GM19438 (cell line): ENCODE measurements at regions not wholly inside any gene's neighbourhood (a gene's known extent, or its start where the extent isn't known, plus 50 kb on each side); places are given as distances from the start of the nearest gene placed in this dataset.
"Not testable (repeated sequence)": the region's sequence is repeated elsewhere in the genome, so short reads cannot be mapped to it uniquely, and the experiment has no call there.

Experiments used
- ATAC-seq: cut with Tn5 transposase; IDR thresholded peaks from one replicate; pipeline ENCODE4 v1.9.1; 2021; ENCODE audit warnings: low read depth; ENCODE audit not compliant: unreplicated experiment

DNA sequence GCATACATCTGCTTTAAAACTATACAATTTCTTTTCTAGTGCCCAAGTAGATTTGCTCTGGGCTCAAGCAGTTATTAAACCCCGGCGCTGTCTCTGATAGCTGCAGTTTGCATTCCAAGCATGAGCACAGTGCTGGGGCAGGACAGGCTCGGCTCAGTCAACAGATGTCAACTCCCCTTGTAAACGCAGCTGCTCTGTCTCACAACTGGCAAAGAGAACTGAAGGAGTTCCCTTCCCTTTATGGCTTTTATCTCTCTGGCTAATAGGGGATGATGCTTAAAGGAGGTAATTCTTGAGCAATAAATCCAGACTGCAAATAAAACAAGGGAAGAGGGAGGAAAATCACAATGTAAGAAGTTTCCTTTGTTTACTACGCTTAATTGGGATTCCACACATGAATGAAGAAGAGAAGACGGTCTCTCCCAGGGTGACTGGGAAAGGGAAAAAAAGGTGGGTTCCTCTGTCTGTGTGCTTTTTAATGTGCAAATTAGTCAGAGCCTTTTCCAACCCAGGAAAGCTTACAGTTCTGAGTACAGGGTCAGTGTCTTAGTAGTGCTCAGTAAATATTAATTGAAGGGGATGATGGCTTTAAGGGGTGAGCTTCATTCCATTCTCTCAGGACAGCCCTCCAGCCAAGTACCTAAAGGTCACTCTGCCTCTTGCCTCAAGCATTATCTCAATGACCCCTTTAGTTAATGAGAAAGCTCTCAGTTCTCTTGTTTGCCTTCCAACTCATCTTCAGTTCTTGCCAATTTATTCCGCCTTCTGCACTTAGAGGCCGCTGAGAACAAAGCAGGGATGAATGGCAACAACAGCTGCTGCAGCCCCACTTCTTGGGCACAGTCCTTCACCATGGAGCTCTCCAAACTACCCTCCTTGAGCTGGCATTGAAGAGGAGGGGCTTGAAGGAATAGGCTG is 155.7 kb upstream of the JADE1 start:
- no peak for ATAC-seq

DNA sequence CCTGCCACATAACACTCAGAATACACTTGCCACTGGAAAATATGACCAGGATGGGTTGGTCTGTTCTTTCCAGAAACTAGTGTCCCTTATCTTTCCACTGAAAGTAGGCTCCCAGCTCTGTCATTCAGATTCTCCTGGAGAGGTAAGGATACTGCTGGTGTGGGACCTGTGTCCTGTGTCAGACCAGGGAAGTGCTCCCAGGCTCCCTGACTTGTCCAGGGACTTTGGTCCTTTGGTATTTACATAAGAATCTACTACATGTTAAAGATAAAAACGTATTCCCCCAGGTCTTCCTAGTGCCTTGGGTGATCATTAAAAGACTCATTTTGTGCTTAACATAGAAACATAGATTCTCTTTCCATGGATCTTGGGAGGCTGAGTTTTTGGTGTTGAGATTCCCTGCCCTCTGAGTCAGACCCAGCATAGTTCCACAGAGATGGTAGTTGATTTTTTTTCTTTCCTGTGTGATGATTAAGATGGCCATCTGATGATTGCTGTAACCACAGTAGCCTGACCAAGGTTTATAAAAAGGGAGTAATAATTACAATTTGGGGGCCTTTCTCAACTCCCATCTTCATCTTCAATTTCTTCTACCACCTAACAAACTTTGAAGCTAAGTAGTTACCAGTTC is 159.8 kb upstream of the JADE1 start:
- no peak for ATAC-seq

DNA sequence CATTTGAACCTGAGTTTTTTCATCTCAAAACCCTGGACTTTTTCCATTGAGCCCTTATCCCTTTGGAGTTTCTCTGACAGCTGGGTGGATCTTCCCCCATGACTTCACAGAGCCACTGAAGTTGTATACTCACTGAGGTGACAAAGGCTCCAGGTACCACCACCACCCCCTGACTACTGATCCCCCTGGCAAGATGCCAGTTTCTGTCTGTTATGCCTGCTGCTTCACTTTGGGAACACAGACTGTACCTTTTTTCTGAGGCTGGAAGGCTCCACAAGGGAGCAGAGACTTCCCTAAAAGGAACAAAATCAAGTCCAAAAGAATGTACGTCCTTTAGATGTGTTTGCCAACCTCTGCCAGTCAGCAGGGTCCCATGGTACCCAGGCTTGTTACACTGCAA is 160.3 kb upstream of the JADE1 start:
- ATAC-seq: no peak

DNA sequence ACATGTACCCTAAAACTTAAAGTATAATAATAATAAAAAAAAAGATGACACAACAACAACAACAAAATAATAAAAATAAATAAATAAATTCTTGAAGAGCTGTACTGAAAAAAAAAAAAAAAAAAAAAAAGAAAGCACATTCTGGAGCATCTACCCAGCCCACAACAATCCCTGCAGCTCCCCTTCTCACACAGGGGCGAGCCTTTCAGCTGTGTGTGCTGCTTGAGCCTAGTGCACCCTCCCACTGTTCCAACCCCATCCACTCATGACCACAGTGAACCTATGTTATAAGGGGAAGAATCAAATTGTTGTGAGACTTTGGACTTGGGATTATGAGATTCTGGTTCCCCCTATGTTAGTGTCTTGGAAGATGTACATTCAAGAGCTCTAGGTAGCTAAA is 161.5 kb upstream of the JADE1 start:
- no peak for ATAC-seq

DNA sequence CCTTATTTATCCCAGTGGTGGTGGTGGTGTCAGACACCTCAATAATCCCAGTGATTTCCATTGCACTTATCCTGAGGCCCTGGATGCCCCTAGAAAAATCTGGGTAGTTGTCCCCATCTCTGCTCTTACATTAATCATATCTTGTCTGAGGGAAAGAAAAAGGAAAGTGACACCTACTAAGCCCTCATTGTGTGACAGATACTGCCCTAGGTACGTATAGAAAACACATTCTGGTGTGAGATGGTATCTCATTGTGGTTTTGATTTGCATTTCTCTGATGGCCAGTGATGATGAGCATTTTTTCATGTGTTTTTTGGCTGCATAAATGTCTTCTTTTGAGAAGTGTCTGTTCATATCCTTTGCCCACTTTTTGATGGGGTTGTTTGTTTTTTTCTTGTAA is 162.6 kb upstream of the JADE1 start:
- ATAC-seq: not testable (repeated sequence)

DNA sequence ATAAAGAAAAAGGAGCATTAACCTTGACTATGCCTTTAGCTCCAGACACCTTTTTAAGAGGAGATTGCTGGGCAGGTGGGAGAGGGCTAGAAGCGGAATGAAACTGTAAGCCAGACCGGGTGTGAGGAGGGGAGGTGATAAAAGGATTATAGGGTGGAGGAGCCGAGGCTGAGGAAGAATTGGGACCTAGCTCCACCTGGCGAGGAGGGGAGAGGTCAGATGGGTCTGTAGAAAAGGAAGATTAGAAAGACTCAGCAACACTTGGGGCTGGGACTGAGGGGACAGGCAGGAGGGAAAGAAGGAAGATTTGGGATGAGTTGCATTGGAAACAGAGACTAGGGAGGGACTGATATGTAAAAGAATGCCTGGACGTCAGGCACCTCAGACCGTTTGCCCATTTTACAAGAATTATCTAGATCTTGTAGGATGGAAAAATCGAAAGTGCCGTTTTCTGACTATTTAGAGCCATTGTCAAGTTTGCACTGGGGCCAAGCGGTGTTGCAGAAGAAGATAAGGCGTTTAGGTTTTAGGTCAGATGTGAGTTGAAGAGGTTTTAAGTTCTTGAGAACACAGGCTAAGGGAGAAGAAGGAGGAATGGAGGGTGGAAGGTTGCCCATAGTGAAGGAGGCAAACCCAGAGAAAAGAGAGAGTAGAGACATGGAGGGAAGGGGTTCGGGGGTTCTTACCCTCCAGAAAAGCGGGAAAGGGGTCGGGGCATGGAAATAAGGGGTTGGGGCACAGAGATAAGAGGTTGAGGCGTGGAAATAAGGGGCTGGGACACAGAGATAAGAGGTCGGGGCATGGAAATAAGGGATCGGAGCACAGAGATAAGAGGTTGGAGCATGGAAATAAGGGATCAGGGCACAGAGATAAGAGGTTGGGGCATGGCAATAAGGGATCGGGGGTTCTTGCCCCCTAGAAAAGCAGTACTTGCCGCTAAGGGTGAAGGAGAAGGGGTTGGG is 164.5 kb upstream of the JADE1 start:
- ATAC-seq: not testable (repeated sequence)

DNA sequence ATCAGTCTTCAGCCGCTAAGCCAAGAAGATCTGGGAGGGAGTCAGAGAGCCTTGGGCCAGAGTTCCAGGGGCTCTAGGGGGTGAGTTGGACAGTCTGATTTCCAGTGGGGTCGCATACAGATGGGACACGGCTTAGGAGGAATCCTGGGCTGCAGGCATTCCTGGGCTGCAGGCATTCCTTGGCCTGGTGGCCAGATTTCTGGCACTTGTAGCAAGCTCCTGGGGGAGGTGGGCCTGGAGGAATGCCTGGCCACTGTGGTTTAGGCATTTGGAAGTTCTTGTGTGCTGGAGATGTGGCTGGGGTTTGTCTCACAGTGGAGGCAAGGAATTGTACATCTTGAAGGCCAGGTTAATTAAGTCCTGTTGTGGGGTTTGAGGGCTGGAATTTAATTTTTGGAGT is 165.4 kb upstream of the JADE1 start:
- not testable (repeated sequence) for ATAC-seq

DNA sequence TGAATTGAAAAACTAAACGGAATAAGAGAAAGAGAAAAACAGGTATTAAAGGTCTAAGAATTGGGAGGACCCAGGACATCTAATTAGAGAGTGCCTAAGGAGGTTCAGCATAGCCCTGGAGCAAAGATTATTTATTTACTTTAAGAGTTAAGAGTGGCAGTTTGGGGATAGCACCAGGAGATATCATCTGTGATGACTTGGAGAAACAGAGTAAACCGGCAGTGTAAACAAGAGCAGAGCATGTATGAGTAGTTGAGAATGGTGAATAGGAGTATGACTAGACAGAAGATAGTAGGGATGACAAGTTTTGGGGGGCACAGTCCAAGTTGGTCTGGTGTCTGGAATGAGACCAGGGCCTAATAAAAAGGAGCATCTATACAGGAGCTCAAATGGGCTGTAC is 167.9 kb upstream of the JADE1 start:
- not testable (repeated sequence) for ATAC-seq

DNA sequence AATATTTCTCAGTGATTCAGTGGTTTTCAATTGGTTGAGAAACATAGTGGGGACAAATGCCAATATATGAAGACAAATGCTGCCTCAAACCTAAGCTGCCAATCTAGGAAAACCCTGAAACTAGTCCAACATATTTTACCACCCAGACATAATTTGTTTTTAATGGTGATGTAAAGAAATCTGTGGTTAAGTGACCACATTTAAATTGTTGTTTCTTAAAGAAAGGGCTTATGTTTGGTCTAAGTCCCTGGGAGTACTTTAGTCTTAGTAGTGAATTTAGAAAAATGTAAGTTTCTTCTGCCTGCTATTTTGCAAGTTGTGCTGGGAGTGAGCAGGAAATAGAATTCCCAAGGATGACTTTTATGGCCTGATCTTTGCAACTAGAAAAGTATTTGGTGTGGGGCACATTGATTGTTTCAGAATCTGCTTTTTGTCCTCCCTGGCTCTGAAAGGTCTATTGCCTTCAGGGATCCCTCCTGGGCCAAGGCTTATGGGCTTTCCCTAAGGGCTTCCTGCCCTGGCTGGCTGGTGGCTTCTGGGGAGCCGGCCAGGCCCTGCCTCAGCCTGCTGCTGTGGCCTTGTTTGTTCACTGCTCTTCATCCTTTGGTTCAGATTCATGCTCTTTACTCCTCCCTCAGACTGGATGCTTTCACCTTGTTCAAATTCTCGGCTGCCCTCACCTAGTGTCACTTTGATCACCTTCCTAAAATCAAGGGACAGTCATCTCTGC is 169.8 kb upstream of the JADE1 start:
- ATAC-seq: no peak

DNA sequence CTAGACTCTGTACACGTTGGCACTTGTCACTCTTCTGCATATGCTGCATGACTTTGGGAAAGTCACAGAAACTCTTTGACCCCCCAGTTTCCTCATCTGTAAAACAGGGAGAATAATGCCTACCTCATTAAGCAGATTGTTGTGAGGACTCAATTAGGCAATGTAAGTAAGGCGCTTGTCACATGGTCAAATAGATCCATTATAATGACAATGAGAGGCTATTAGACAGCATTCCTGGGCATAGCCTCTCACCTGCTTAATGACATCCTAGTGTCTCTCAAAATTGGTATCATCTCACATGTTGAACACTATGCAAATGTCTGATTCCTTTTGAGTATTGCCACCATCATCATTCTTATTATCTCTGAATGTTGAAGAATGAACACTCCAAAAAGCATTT is 172.6 kb upstream of the JADE1 start:
- no peak for ATAC-seq

DNA sequence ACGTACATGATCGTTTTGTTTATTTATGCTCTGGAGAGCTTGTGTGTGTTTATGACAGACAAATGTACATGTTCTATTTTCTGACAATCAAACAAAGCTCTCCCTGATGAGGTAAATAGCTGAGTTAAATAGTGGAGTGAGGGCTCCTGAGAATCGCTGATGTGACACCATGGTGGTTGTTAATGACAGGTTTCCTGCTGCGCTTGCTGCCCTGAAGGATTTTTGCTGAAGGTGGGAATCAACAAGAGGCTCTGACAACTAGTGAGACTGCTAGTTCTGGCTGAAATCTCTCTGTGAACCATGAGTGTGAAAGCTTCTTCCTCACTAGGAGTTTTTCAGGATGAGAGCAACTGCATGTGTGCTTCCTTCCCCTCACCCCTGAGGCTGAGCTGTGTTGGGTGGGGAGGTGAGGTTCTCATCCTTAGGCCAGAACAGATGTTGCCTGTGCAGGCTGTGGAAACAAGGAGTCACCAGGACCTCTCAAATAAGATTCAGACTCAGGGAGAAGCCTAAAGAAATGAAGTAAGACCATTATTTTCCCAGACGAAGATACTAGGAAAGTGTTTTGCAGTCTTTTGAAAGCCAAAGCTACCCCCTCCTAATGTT is 173.4 kb upstream of the JADE1 start:
- ATAC-seq: no peak

DNA sequence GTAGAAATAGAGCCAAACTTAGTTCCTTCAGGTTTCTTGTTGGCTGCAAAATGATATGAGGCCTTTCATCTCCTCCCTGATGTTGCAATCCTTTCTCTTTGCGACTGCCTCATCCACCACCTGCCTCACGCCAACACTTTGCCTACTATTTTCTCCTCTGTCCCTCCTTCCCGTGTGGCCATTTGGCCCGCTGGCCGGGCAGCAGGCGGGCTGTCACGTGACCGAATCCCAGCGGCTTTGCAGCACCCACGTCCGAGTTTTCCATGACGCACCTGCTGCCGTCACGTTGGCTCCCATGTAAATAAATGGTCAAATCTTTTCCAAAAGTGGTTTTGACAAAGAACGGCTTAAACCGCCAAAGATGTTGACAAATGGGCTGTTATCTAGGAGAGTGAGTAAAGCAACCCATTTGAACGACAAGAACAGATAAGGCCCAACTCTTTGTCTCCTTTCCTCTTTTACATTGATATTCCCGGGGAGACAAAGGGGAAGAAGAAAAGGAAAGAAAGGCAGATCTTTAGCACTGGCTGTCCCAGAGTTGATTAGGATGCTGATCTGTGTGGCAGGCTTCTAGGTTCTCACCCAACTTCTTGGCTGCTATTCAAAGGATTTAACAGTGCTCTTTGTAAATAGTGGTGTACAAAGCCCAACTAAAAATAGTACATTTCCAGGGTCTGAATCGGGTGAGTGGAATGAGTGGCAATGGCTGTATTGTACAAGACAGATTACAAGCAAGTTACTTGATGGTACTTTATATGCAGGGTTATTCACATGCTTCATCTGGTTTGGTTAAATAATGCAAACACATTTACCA is 174.2 kb upstream of the JADE1 start:
- no peak for ATAC-seq

DNA sequence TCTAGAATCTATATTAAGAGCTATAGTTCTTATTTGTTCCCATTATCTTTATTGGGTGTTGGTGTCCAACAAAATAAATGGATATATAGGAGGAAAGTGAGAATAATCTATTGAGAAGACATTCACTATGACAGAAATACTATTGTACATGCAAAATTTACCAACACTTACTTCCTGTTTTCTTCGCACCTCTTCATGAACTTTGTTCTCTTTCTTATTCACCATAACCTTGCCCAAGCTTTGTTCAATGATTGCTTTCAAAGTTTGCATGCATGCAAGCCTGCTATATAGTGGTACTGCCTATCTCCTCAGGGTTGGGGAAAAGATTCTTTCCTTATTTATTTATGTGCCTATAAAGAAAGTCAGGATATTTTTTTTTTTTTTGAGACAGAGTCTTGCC is 176.4 kb upstream of the JADE1 start:
- ATAC-seq: no peak

DNA sequence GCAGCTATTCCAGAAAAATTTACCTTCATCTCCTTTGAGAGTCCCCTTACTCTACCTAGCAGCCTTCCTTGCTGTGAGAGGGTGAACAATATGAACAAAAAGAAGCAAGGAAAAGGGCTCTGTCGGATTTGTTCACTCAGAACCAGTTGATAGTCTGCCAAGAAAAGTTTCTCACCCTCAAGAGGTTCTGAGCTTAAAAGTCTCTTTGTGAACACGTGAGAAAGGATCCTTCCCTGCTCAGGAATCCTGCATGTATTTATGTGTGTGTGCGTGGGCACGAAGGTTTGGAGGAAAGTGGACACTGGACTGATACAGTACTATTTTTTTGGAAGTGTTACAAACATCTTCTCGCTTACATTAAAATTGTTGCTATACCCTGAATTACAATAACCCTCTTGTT is 178.6 kb upstream of the JADE1 start:
- no peak for ATAC-seq

DNA sequence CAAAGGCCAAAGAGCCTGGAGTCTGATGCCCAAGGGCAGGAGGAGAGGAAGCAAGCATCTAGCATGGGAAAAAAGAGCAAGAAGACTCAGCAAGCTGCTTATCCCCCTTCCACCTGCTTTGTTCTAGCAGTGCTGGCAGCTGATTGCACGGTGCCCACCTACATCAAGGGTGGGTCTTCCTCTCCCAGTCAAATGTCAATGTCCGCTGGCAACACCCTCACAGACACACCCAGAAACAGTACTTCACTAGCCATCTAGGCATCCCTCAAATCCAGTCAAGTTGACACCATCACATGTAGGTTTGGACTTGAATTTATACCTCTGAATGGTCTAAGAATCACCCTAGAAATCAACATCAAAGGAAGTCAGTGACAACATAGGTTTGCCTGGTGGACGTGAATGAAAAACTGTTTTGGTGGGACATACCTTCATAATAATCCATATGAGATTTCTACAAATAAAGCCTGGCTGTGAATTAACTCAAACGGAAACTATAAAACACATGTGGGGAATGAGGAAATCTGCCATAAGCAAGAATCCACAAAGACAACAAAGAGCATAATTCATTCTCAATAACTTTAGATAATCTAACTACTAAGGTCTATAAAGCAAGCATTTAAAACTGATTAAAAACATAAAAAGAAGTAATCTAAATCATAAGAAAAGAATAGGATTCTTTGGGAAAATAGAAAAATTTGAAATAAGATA is 185.8 kb upstream of the JADE1 start:
- no peak for ATAC-seq

DNA sequence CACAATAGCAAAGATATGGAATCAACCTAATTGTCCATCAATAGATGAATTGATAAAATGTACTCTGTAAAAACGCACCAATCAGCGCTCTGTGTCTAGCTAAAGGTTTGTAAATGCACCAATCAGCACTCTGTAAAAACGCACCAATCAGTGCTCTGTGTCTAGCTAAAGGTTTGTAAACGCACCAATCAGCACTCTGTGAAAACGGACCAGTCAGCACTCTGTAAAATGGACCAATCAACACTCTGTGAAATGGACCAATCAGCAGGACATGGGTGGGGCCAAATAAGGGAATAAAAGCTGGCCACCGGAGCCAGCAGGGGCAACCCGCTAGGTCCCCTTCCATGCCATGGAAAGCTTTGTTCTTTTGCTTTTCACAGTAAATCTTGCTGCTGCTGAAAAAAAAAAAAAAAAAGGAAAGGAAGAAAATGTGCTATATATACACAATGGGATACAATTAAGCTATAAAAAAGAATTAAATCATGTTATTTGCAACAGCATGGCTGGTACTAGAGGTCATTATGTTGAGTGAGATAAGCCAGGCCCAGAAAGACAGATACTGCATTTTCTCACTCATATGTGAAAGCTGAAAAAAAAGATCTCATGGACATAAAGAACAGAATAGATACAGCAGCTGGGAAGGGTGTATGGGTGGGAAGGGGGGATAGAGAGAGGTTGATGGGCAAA is 189.1 kb upstream of the JADE1 start:
- not testable (repeated sequence) for ATAC-seq

DNA sequence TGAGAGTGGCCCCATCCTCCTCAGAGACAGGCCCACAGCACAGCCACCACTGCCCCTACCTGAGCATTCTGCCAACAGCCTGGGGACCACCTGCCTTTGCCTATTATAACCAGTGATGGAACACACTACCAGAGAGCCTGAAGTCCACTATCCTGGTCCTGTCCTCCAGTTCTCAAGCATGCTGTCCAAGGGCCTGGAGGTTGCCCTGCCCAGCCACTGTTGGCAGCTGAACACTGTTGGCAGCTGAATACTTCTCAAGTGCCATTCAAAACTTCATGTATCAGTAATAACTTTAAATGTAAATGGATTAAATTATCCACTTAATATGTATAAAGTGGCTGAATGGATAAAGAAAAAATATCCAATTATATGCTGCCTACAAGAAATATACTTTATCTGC is 194.3 kb upstream of the JADE1 start:
- ATAC-seq: no peak

DNA sequence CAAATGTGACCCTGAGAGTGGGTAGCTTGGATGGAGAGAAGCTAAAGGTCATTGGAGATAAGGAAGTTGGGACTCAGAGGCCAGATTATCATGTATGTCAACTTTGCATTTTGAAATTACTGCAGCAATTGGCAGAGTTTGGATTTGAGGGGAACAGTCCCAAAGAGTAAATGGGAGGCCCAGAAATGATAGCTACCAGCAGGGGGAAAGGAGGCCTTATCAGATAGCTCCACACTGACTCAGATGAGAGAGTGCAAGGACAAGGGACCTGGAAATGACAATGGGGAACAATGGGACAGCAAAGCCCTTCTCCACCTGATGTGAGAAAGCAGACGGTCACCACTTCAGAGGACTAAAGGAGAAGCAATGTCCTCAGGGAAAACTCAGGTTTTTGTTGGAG is 201.5 kb upstream of the JADE1 start:
- ATAC-seq: no peak
